Spleen (tissue), 11 donors: ENCODE measurements at regions not wholly inside any gene's neighbourhood (a gene's known extent, or its start where the extent isn't known, plus 50 kb on each side); places are given as distances from the start of the nearest gene placed in this dataset.

ENCODE experiments used
- DNase-seq: peaks from one replicate; pipeline ENCODE4 v3.0.0-alpha.2; 2020
- H3K27ac ChIP-seq, 8 donors: fragments of 200-600 bp; sonication (generic) in 7 of 8; 1 replicate in 4 of 8; 2 replicates in 4 of 8; pipeline versions ENCODE4 v1.5.0 to v1.8.0; 2016 to 2021; ENCODE audit warnings: inconsistent platforms in 4 of 8, mild to moderate bottlenecking in 4 of 8, moderate library complexity in 1 of 8
- H3K27me3 ChIP-seq, 7 donors: fragments of 200-600 bp; sonication (generic) in 6 of 7; replicated peaks in 1 of 7; 1 replicate in 4 of 7; 2 replicates in 3 of 7; pipeline versions ENCODE4 v1.5.0 to v1.8.0; 2016 to 2021; ENCODE audit warnings: inconsistent platforms in 3 of 7, mild to moderate bottlenecking in 1 of 7
- H3K36me3 ChIP-seq, 6 donors: fragments of 200-600 bp; sonication (generic) in 5 of 6; 1 replicate in 4 of 6; 2 replicates in 2 of 6; pipeline versions ENCODE4 v1.5.0 to v1.8.0; 2016 to 2021; ENCODE audit warnings: inconsistent platforms in 2 of 6
- H3K4me1 ChIP-seq, 6 donors: fragments of 200-600 bp; sonication (generic) in 5 of 6; 1 replicate in 3 of 6; 2 replicates in 3 of 6; pipeline versions ENCODE4 v1.5.0 to v1.8.0; 2016 to 2021; ENCODE audit warnings: inconsistent platforms in 3 of 6
- H3K4me3 ChIP-seq, 8 donors: fragments of 200-600 bp; sonication (generic) in 7 of 8; 1 replicate in 4 of 8; 2 replicates in 4 of 8; pipeline versions ENCODE4 v1.5.0 to v1.8.0; 2016 to 2021; ENCODE audit warnings: inconsistent platforms in 4 of 8, mild to moderate bottlenecking in 4 of 8, moderate library complexity in 2 of 8
- H3K9me3 ChIP-seq, 8 donors: fragments of 200-600 bp; sonication (generic) in 7 of 8; 1 replicate in 4 of 8; 2 replicates in 4 of 8; pipeline versions ENCODE4 v1.5.0 to v1.8.0; 2016 to 2021; ENCODE audit warnings: inconsistent platforms in 4 of 8
- CTCF ChIP-seq, 11 experiments: fragments of 200-600 bp in 7 of 11; fragments of 450-650 bp in 4 of 11; sonication (generic) in 4 of 11; IDR thresholded peaks in 8 of 11; conservative IDR thresholded peaks in 3 of 11; 1 replicate in 7 of 11; 2 replicates in 4 of 11; pipeline versions ENCODE4 v1.4.0 to v1.8.0; 2016 to 2021; ENCODE audit warnings: antibody characterized with exemption in 11 of 11, inconsistent platforms in 4 of 11, mild to moderate bottlenecking in 1 of 11
- POLR2A ChIP-seq, 3 donors: fragments of 450-650 bp; IDR thresholded peaks; one replicate each; pipeline ENCODE4 v1.5.1; 2017; ENCODE audit warnings: antibody characterized with exemption in 3 of 3, mild to moderate bottlenecking in 1 of 3
- POLR2AphosphoS5 ChIP-seq, 3 donors: sonication (generic); formaldehyde crosslinking; IDR thresholded peaks; one replicate each; pipeline ENCODE4 v1.5.1; 2017; ENCODE audit warnings: antibody characterized with exemption in 3 of 3
- WGBS, 5 donors: extraction: QIAGEN DNeasy Blood & Tissue Kit in 3 of 5; methylation state at CpG; one replicate each; pipeline versions ENCODE4 v1.1.5 to v1.1.7; 2013 to 2018; 5-methylcytosine and 5-hydroxymethylcytosine counted together
- intact Hi-C: fragments of 100-400 bp; cut with DNase I; formaldehyde crosslinking; loops from one replicate; pipeline ENCODE4 v1.15.0; 2023; ENCODE audit warnings: low total_unique reads
- donor health status: healthy with polysubstance abuse.
- donor health status: DM: no; HTN: no; CAD: no; lungs with moderate emphysema.
- donor health status: DM: no; HTN: no; CAD: no.
- donor health status: Bipolar disorder and iron deficiency.
- donor health status: healthy.
- donor health status: DM: no; HTN: no; CAD: no.
- donor health status: DM: yes; HTN: yes; CAD: no.

DNA sequence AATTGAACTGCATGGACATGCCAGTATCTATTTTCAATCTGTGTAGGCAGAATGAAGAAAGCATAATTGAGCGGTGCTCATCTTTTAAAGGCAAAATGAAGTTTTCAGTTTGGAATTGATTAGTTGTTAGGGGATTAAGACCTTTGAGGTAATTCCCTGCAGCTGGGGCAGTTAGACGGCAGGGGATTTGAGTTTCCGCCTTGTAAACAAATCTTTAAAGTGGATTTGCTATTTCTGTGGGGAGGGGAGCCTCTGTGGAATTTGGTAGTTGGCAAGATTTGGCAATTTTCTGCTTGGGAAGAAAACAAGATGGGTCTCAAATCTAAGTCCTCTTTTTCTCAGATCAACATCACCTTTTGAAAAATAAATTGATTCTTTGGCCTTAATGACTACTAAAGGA lies 212.5 kb upstream of the CNTN6 start:
- H3K4me1 ChIP-seq = no peaks in the 10 kb centered on the region
- no peak overlapping the region for H3K27ac ChIP-seq
- no peaks in the 10 kb centered on the region for H3K36me3 ChIP-seq
- no peak overlapping the region for H3K4me3 ChIP-seq
- 77 to 92% (median 84%) methylated on average over 3 of the region's 3 CpGs for WGBS, 5 donors
- TF ChIP-seq POLR2A (IDR thresholded peaks at IDR 0.05) = no peak
- no peak for TF ChIP-seq CTCF (IDR thresholded peaks at IDR 0.05 in 8 of 11, conservative IDR thresholded peaks at IDR 0.05 in 3 of 11)
- no peak for TF ChIP-seq POLR2AphosphoS5 (IDR thresholded peaks at IDR 0.05)
- intact Hi-C loops = no loop called here
- no peaks in the 10 kb centered on the region for H3K27me3 ChIP-seq
- H3K9me3 ChIP-seq = no peaks in the 10 kb centered on the region
- DNase-seq = no peak

- 61 to 76% (median 70%) methylated on average over 3 of the region's 3 CpGs for WGBS, 5 donors
- DNase-seq = no peak
- Histone ChIP-seq H3K4me1 (no peaks in the 10 kb centered on the region), H3K4me3 (no peak overlapping the region), H3K27me3 (no peaks in the 10 kb centered on the region), H3K27ac (no peak overlapping the region), H3K9me3 (no peaks in the 10 kb centered on the region), H3K36me3 (no peaks in the 10 kb centered on the region)
- intact Hi-C loops = no loop called here
- TF ChIP-seq POLR2AphosphoS5 (IDR thresholded peaks at IDR 0.05) = no peak
These were observed 210.3 kb upstream of the CNTN6 start for GRCh38 chr3:882533-882932.

DNA sequence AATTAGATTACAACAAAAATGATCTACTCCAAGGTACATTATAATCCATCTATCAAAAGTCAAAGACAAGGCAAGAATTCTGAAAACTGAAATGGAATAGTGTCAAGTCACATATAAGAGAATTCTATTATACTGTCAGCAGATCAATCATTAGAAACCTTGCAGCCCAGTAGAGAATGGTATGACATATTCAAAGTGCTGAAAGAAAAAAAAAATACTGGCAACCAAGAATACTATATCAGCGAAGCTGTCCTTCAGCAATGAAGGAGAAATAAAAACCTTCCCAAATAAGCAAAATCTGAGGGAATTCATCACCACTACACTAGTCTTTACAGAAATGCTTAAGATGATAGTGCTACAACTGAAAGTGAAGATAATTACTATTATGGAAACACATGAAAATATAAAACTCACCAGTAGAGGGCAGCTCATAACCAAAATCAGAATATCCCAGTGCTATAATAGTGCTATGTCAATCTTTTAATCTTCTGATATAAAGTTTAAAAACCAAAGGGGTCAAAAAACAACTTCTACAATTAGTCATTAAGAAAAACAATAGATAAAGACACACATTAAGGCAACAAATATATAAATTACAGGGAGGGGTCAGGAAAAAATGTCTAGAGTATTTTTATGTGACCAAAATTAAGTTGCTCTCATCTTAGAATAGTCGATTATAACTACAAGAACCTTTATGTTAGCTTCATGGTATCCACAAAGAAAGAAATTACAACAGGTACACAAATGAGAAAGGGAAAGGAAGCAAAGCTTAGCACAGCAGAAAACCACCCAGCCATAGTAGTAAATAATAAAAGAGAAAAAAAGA lies 190.7 kb upstream of the CNTN6 start:
- Histone ChIP-seq H3K27me3 (no peaks in the 10 kb centered on the region), H3K4me1 (no peaks in the 10 kb centered on the region), H3K27ac (no peak overlapping the region), H3K9me3 (peaks cover 2 to 35% (median 24%) of the 10 kb centered on the region in 8 donors), H3K36me3 (no peaks in the 10 kb centered on the region), H3K4me3 (no peak overlapping the region)
- TF ChIP-seq CTCF (IDR thresholded peaks at IDR 0.05 in 8 of 11, conservative IDR thresholded peaks at IDR 0.05 in 3 of 11) = no peak
- no peak for TF ChIP-seq POLR2A (IDR thresholded peaks at IDR 0.05)
- no peak for TF ChIP-seq POLR2AphosphoS5 (IDR thresholded peaks at IDR 0.05)
- intact Hi-C loops = no loop called here
- no peak for DNase-seq
- WGBS, 5 donors = 48 to 75% (median 60%) methylated on average over 2 of the region's 2 CpGs

- TF ChIP-seq POLR2AphosphoS5 (IDR thresholded peaks at IDR 0.05) (no peak), POLR2A (IDR thresholded peaks at IDR 0.05) (no peak), CTCF (IDR thresholded peaks at IDR 0.05 in 8 of 11, conservative IDR thresholded peaks at IDR 0.05 in 3 of 11) (no peak)
- H3K4me3 ChIP-seq = no peak overlapping the region
- no peaks in the 10 kb centered on the region for H3K27me3 ChIP-seq
- intact Hi-C loops = no loop called here
- no peak for DNase-seq
- H3K4me1 ChIP-seq = no peaks in the 10 kb centered on the region
- WGBS, 5 donors = 80 to 93% (median 91%) methylated on average over 2 of the region's 2 CpGs
- no peaks in the 10 kb centered on the region for H3K36me3 ChIP-seq
- H3K9me3 ChIP-seq = peaks cover 2 to 31% (median 28%) of the 10 kb centered on the region in 8 donors
- no peak overlapping the region for H3K27ac ChIP-seq
These were observed 187.6 kb upstream of the CNTN6 start for GRCh38 chr3:905217-905616.
